ENCODE measurements at regions not wholly inside any gene's neighbourhood (a gene's known extent, or its start where the extent isn't known, plus 50 kb on each side); places are given as distances from the start of the nearest gene placed in this dataset.

GRCh38 chr16:5498562-5498961, 401.0 kb upstream of the EEF2KMT start:
- no peak for FAIRE-seq

- no peak for FAIRE-seq
These were observed 398.4 kb upstream of the EEF2KMT start for GRCh38 chr16:5496013-5496412.

GRCh38 chr16:5490499-5490898, 392.9 kb upstream of the EEF2KMT start:
- no peak for FAIRE-seq

GRCh38 chr16:5488581-5488980, 391.0 kb upstream of the EEF2KMT start:
- no peak for FAIRE-seq

- FAIRE-seq: no peak
These were observed 390.1 kb upstream of the EEF2KMT start for GRCh38 chr16:5487728-5488127.

GRCh38 chr16:5482256-5482655, 384.7 kb upstream of the EEF2KMT start:
- FAIRE-seq: no peak

- FAIRE-seq: no peak
These were observed 383.0 kb upstream of the EEF2KMT start for GRCh38 chr16:5480431-5481195.

GRCh38 chr16:5479926-5480325, 382.3 kb upstream of the EEF2KMT start:
- no peak for FAIRE-seq

GRCh38 chr16:5478036-5478435, 380.4 kb upstream of the EEF2KMT start:
- FAIRE-seq: no peak

GRCh38 chr16:5477251-5477650, 379.7 kb upstream of the EEF2KMT start:
- no peak for FAIRE-seq

- no peak for FAIRE-seq
These were observed 375.0 kb upstream of the EEF2KMT start for GRCh38 chr16:5472552-5472951.

- FAIRE-seq: no peak
These were observed 370.9 kb upstream of the EEF2KMT start for GRCh38 chr16:5468488-5468887.

- FAIRE-seq: no peak
These were observed 370.0 kb upstream of the EEF2KMT start for GRCh38 chr16:5467552-5467951.

GRCh38 chr16:5466551-5466950, 369.0 kb upstream of the EEF2KMT start:
- FAIRE-seq: no peak

GRCh38 chr16:5465714-5466113, 368.1 kb upstream of the EEF2KMT start:
- FAIRE-seq: no peak

- no peak for FAIRE-seq
These were observed 366.2 kb upstream of the EEF2KMT start for GRCh38 chr16:5463820-5464219.

GRCh38 chr16:5461574-5461973, 364.0 kb upstream of the EEF2KMT start:
- FAIRE-seq: no peak

- FAIRE-seq: no peak
These were observed 363.5 kb upstream of the EEF2KMT start for GRCh38 chr16:5461141-5461540.

- FAIRE-seq: no peak
These were observed 363.1 kb upstream of the EEF2KMT start for GRCh38 chr16:5460701-5461100.

GRCh38 chr16:5459863-5460262, 362.3 kb upstream of the EEF2KMT start:
- FAIRE-seq: no peak

GRCh38 chr16:5455110-5455509, 357.5 kb upstream of the EEF2KMT start:
- FAIRE-seq: no peak

- no peak for FAIRE-seq
These were observed 356.8 kb upstream of the EEF2KMT start for GRCh38 chr16:5454349-5454748.

- no peak for FAIRE-seq
These were observed 354.0 kb upstream of the EEF2KMT start for GRCh38 chr16:5451641-5452040.

GRCh38 chr16:5450409-5451104, 353.0 kb upstream of the EEF2KMT start:
- FAIRE-seq: no peak

- no peak for FAIRE-seq
These were observed 352.3 kb upstream of the EEF2KMT start for GRCh38 chr16:5449901-5450300.
